ENCODE measurements at regions not wholly inside any gene's neighbourhood (a gene's known extent, or its start where the extent isn't known, plus 50 kb on each side); places are given as distances from the start of the nearest gene placed in this dataset.

DNA sequence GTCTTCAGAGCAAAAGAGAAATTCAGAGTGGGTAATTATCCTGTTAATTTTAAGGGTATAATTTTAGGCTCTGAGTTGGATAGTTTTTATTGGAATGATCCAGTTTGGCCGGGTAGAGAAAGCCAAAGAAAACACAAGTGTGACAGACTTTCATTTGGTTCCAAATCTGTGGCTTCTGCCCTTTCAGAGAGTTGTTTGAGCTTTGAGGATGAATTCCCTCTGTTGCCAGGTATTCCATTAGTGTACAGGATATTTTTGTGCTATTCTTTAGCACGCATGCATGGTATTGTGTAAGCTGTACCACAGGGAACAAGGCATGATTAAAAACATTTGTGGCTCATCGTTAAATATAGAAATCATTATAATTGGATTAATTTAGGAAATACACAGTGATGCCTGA is 384.4 kb downstream of the ADGRL2 start:
- 62 to 63% methylated on average over 3 of the region's 3 CpGs for WGBS, 2 donors (ENCODE audit: low coverage in 1 of 2)
- Histone ChIP-seq H3K4me3 (no peak overlapping the region), H3K27ac (no peak overlapping the region), H3K36me3 (no peaks in the 10 kb centered on the region), H3K27me3 (no peaks in the 10 kb centered on the region), H3K9me3 (no peaks in the 10 kb centered on the region), H3K4me1 (no peaks in the 10 kb centered on the region)
- in situ Hi-C loops (cut with MboI; ENCODE audit: low pct_ligation_motif_present in 1 of 4, low pct_unique_long_range_greater_than_20kb in 1 of 4, low sequenced_read_pairs in 3 of 4), result no loop called here
- intact Hi-C loops (cut with DNase I; ENCODE audit: low total_unique reads), result no loop called here
- TF ChIP-seq, protein P1, sequence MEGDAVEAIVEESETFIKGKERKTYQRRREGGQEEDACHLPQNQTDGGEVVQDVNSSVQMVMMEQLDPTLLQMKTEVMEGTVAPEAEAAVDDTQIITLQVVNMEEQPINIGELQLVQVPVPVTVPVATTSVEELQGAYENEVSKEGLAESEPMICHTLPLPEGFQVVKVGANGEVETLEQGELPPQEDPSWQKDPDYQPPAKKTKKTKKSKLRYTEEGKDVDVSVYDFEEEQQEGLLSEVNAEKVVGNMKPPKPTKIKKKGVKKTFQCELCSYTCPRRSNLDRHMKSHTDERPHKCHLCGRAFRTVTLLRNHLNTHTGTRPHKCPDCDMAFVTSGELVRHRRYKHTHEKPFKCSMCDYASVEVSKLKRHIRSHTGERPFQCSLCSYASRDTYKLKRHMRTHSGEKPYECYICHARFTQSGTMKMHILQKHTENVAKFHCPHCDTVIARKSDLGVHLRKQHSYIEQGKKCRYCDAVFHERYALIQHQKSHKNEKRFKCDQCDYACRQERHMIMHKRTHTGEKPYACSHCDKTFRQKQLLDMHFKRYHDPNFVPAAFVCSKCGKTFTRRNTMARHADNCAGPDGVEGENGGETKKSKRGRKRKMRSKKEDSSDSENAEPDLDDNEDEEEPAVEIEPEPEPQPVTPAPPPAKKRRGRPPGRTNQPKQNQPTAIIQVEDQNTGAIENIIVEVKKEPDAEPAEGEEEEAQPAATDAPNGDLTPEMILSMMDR (IDR thresholded peaks at IDR 0.05), result no peak
- TF ChIP-seq EP300 (IDR thresholded peaks at IDR 0.05; ENCODE audit: low read depth) (no peak), POLR2A (IDR thresholded peaks at IDR 0.05) (no peak), POLR2AphosphoS5 (IDR thresholded peaks at IDR 0.05) (no peak)
- DNase-seq, result no peak

DNA sequence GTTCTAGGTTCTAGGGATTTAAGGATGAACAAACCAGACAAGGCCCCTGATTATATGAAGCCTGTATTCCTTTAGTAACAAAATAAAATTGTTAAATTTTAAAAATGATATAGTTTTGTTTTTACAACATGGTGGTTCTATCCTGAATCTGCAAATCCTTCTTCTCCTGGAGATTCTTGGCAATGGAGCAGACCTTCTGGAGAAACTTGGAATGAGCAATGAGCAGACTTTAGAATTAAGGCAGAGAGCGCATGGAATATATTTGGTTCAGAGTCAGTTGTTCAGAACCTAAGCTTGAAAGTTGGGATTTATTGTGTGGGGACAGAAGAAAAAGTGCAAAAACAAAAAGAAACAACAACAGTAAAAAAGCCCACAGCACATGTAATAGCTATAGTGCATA is 381.1 kb downstream of the ADGRL2 start:
- 86 to 93% methylated on average over 1 of the region's 1 CpG for WGBS, 2 donors (ENCODE audit: low coverage in 1 of 2)
- intact Hi-C loops (cut with DNase I; ENCODE audit: low total_unique reads) (no loop called here), in situ Hi-C loops (cut with MboI; ENCODE audit: low pct_ligation_motif_present in 1 of 4, low pct_unique_long_range_greater_than_20kb in 1 of 4, low sequenced_read_pairs in 3 of 4) (no loop called here)
- H3K9me3 ChIP-seq, result no peaks in the 10 kb centered on the region
- DNase-seq, result no peak
- no peak overlapping the region for H3K27ac ChIP-seq
- TF ChIP-seq EP300 (IDR thresholded peaks at IDR 0.05; ENCODE audit: low read depth) (no peak), POLR2AphosphoS5 (IDR thresholded peaks at IDR 0.05) (no peak), POLR2A (IDR thresholded peaks at IDR 0.05) (no peak)
- TF ChIP-seq, protein P1 (IDR thresholded peaks at IDR 0.05), result no peak
- no peaks in the 10 kb centered on the region for H3K27me3 ChIP-seq
- no peaks in the 10 kb centered on the region for H3K4me1 ChIP-seq
- no peaks in the 10 kb centered on the region for H3K36me3 ChIP-seq
- H3K4me3 ChIP-seq, result no peak overlapping the region

DNA sequence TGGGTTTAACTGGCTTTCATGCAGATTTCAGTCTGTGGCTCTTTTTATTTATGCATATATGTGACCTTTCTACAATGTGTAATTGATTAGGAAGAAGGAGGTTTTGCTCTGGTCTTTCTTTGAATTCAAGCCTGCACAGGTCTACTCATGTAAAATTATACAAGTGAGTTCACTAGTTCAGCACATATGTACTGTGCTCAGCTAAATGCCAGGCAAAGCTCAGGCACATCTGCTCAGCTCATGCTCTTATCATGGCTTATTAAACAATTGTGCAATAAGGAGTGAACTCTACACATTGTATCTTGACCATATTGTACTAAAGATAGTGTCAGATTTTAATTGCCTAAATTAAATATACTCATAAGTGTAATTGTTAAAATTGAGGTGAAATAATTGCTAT is 378.4 kb downstream of the ADGRL2 start:
- H3K9me3 ChIP-seq, result no peaks in the 10 kb centered on the region
- H3K27me3 ChIP-seq, result no peaks in the 10 kb centered on the region
- H3K4me3 ChIP-seq, result no peak overlapping the region
- in situ Hi-C loops (cut with MboI; ENCODE audit: low pct_ligation_motif_present in 1 of 4, low pct_unique_long_range_greater_than_20kb in 1 of 4, low sequenced_read_pairs in 3 of 4) (no loop called here), intact Hi-C loops (cut with DNase I; ENCODE audit: low total_unique reads) (no loop called here)
- TF ChIP-seq POLR2A (IDR thresholded peaks at IDR 0.05), result no peak
- TF ChIP-seq, protein P1 (IDR thresholded peaks at IDR 0.05), result no peak
- no peak for TF ChIP-seq POLR2AphosphoS5 (IDR thresholded peaks at IDR 0.05)
- no peak for TF ChIP-seq EP300 (IDR thresholded peaks at IDR 0.05; ENCODE audit: low read depth)
- no peaks in the 10 kb centered on the region for H3K36me3 ChIP-seq
- H3K4me1 ChIP-seq, result no peaks in the 10 kb centered on the region
- no peak overlapping the region for H3K27ac ChIP-seq
- no peak for DNase-seq

DNA sequence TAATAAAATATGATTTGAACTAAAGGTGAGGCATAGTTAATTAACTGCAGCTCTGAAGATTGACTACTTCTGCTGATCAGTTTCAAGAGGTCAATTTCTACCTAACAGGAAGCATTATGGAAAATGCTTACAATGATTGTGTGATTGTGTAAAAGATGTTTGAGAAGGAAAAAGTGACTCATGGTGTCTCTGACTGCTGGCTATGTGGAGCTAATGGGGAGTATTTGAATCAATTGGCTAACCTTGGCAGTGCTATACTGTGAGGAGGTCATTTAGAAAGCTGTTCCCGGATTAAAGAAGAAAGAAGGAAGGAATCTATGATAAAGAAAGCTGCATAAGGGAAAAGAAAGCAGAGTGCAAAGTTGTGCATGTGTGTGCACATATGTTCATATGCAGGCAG is 376.5 kb downstream of the ADGRL2 start:
- H3K27me3 ChIP-seq, result no peaks in the 10 kb centered on the region
- no peaks in the 10 kb centered on the region for H3K4me1 ChIP-seq
- no peak overlapping the region for H3K4me3 ChIP-seq
- H3K27ac ChIP-seq, result no peak overlapping the region
- intact Hi-C loops (cut with DNase I; ENCODE audit: low total_unique reads), result no loop called here
- no peaks in the 10 kb centered on the region for H3K9me3 ChIP-seq
- DNase-seq, result no peak
- TF ChIP-seq, protein P1 (IDR thresholded peaks at IDR 0.05), result no peak
- TF ChIP-seq EP300 (IDR thresholded peaks at IDR 0.05; ENCODE audit: low read depth) (no peak), POLR2A (IDR thresholded peaks at IDR 0.05) (no peak), POLR2AphosphoS5 (IDR thresholded peaks at IDR 0.05) (no peak)
- 62 to 68% methylated on average over 1 of the region's 1 CpG for WGBS, 2 donors (ENCODE audit: low coverage in 1 of 2)
- no peaks in the 10 kb centered on the region for H3K36me3 ChIP-seq
- in situ Hi-C loops (cut with MboI; ENCODE audit: low pct_ligation_motif_present in 1 of 4, low pct_unique_long_range_greater_than_20kb in 1 of 4, low sequenced_read_pairs in 3 of 4), result no loop called here
